ENCODE measurements at regions not wholly inside any gene's neighbourhood (a gene's known extent, or its start where the extent isn't known, plus 50 kb on each side); places are given as distances from the start of the nearest gene placed in this dataset.

GRCh38 chr9:108022246-108022935 lies 532.8 kb upstream of the KLF4 start:
- no TSS peak for BruUV-seq (replicated peaks)
- no peak for DNase-seq
- intact Hi-C loops (cut with micrococcal nuclease; ENCODE audit: unreplicated experiment), result no loop called here
- no peak for TF ChIP-seq CTCF (IDR thresholded peaks at IDR 0.05; ENCODE audit: unreplicated experiment)
- Mint-ChIP-seq H3K27me3 (ENCODE audit: unreplicated experiment) (no peaks in the 10 kb centered on the region), H3K27ac (ENCODE audit: unreplicated experiment) (no peak overlapping the region), H3K4me1 (ENCODE audit: low read depth, unreplicated experiment) (no peaks in the 10 kb centered on the region), H3K9me3 (ENCODE audit: low read depth, unreplicated experiment) (no peaks in the 10 kb centered on the region), H3K4me3 (ENCODE audit: low read depth, unreplicated experiment) (no peak overlapping the region), H3K36me3 (ENCODE audit: insufficient read depth, unreplicated experiment) (no peaks in the 10 kb centered on the region)
- CTCF ChIA-PET, result no interaction called here

GRCh38 chr9:108021096-108021710 lies 531.6 kb upstream of the KLF4 start:
- no TSS peak for BruUV-seq (replicated peaks)
- TF ChIP-seq CTCF (IDR thresholded peaks at IDR 0.05; ENCODE audit: unreplicated experiment), result no peak
- Mint-ChIP-seq H3K4me1 (ENCODE audit: low read depth, unreplicated experiment) (no peaks in the 10 kb centered on the region), H3K27me3 (ENCODE audit: unreplicated experiment) (no peaks in the 10 kb centered on the region), H3K9me3 (ENCODE audit: low read depth, unreplicated experiment) (no peaks in the 10 kb centered on the region), H3K36me3 (ENCODE audit: insufficient read depth, unreplicated experiment) (no peaks in the 10 kb centered on the region), H3K4me3 (ENCODE audit: low read depth, unreplicated experiment) (no peak overlapping the region), H3K27ac (ENCODE audit: unreplicated experiment) (no peak overlapping the region)
- CTCF ChIA-PET, result interaction anchor here (0.5 kb wide), 1 partner anchor 12 kb away, joined by 4 read pairs; no protein-coding TSS in a partner anchor
- intact Hi-C loops (cut with micrococcal nuclease; ENCODE audit: unreplicated experiment), result no loop called here
- DNase-seq, result no peak

GRCh38 chr9:108019821-108020220 lies 530.3 kb upstream of the KLF4 start:
- Mint-ChIP-seq H3K36me3 (ENCODE audit: insufficient read depth, unreplicated experiment) (no peaks in the 10 kb centered on the region), H3K27ac (ENCODE audit: unreplicated experiment) (no peak overlapping the region), H3K9me3 (ENCODE audit: low read depth, unreplicated experiment) (no peaks in the 10 kb centered on the region), H3K27me3 (ENCODE audit: unreplicated experiment) (no peaks in the 10 kb centered on the region), H3K4me1 (ENCODE audit: low read depth, unreplicated experiment) (no peaks in the 10 kb centered on the region), H3K4me3 (ENCODE audit: low read depth, unreplicated experiment) (no peak overlapping the region)
- no peak for DNase-seq
- intact Hi-C loops (cut with micrococcal nuclease; ENCODE audit: unreplicated experiment), result no loop called here
- no peak for TF ChIP-seq CTCF (IDR thresholded peaks at IDR 0.05; ENCODE audit: unreplicated experiment)
- CTCF ChIA-PET, result no interaction called here
- BruUV-seq (replicated peaks), result no TSS peak

GRCh38 chr9:108017671-108018070 lies 528.1 kb upstream of the KLF4 start:
- Mint-ChIP-seq H3K9me3 (ENCODE audit: low read depth, unreplicated experiment) (peaks cover 2% of the 10 kb centered on the region), H3K4me1 (ENCODE audit: low read depth, unreplicated experiment) (no peaks in the 10 kb centered on the region), H3K36me3 (ENCODE audit: insufficient read depth, unreplicated experiment) (no peaks in the 10 kb centered on the region), H3K27ac (ENCODE audit: unreplicated experiment) (no peak overlapping the region), H3K27me3 (ENCODE audit: unreplicated experiment) (no peaks in the 10 kb centered on the region), H3K4me3 (ENCODE audit: low read depth, unreplicated experiment) (no peak overlapping the region)
- intact Hi-C loops (cut with micrococcal nuclease; ENCODE audit: unreplicated experiment), result no loop called here
- CTCF ChIA-PET, result interaction anchor here (0.6 kb wide), 1 partner anchor 197 kb away, joined by 3 read pairs; no protein-coding TSS in a partner anchor
- no TSS peak for BruUV-seq (replicated peaks)
- TF ChIP-seq CTCF (IDR thresholded peaks at IDR 0.05; ENCODE audit: unreplicated experiment), result no peak
- DNase-seq, result no peak
